GM23338 (cell line): ENCODE measurements at regions not wholly inside any gene's neighbourhood (a gene's known extent, or its start where the extent isn't known, plus 50 kb on each side); places are given as distances from the start of the nearest gene placed in this dataset.

ENCODE experiments used
- ATAC-seq: fragments of 200-7000 bp; cut with Tn5 transposase; 3 replicates; pipeline ENCODE4 v1.9.1; 2020
- DNase-seq: peaks from one replicate; pipeline ENCODE4 v3.0.0-alpha.2; 2015; ENCODE audit warnings: low spot score
- H2AFZ ChIP-seq: fragments of 200-600 bp; sonication (generic); 2 replicates; pipeline ENCODE4 v1.8.0; 2016; ENCODE audit warnings: antibody characterized with exemption, mild to moderate bottlenecking, moderate library complexity
- H3F3A ChIP-seq: fragments of 200-600 bp; sonication (generic); replicated peaks from 2 replicates; pipeline ENCODE4 v1.8.0; 2017; ENCODE audit warnings: antibody characterized with exemption, mixed run types, low read depth
- H3K27ac ChIP-seq: fragments of 200-600 bp; sonication (generic); 2 replicates; pipeline ENCODE4 v1.6.1; 2016; ENCODE audit warnings: low read depth
- H3K27me3 ChIP-seq: fragments of 200-600 bp; sonication (generic); 2 replicates; pipeline ENCODE4 v1.8.0; 2016; ENCODE audit warnings: mild to moderate bottlenecking, mixed run types, moderate library complexity; ENCODE audit not compliant: insufficient read depth
- H3K36me3 ChIP-seq: fragments of 200-600 bp; sonication (generic); 2 replicates; pipeline ENCODE4 v1.8.0; 2016; ENCODE audit warnings: mild to moderate bottlenecking; ENCODE audit not compliant: insufficient read depth
- H3K4me1 ChIP-seq: fragments of 200-600 bp; sonication (generic); 2 replicates; pipeline ENCODE4 v1.8.0; 2016; ENCODE audit warnings: mild to moderate bottlenecking, moderate library complexity; ENCODE audit not compliant: insufficient read depth
- H3K4me2 ChIP-seq: fragments of 200-600 bp; sonication (generic); 2 replicates; pipeline ENCODE4 v1.7.1; 2017; ENCODE audit warnings: mixed run types
- H3K4me3 ChIP-seq: fragments of 200-600 bp; sonication (generic); 2 replicates; pipeline ENCODE4 v1.6.1; 2016; ENCODE audit warnings: mixed run types
- H3K79me2 ChIP-seq: fragments of 200-600 bp; sonication (generic); replicated peaks from 2 replicates; pipeline ENCODE4 v1.8.0; 2017; ENCODE audit warnings: mild to moderate bottlenecking; ENCODE audit not compliant: insufficient read depth
- H3K9me2 ChIP-seq: fragments of 200-600 bp; sonication (generic); 2 replicates; pipeline ENCODE4 v1.8.0; 2017; ENCODE audit not compliant: insufficient read depth
- H4K20me1 ChIP-seq: fragments of 200-600 bp; sonication (generic); replicated peaks from 2 replicates; pipeline ENCODE4 v1.8.0; 2017; ENCODE audit warnings: mild to moderate bottlenecking; ENCODE audit not compliant: insufficient read depth
- H3K27ac Mint-ChIP-seq: 2 replicates; pipeline ENCODE4 v1.8.0; 2020; ENCODE audit warnings: inconsistent platforms, mild to moderate bottlenecking, moderate library complexity, mixed read lengths
- H3K27me3 Mint-ChIP-seq: 3 replicates; pipeline ENCODE4 v1.8.0; 2022; ENCODE audit warnings: low read depth, mild to moderate bottlenecking, moderate library complexity, mixed read lengths, inconsistent platforms; ENCODE audit not compliant: insufficient read depth, poor library complexity
- H3K36me3 Mint-ChIP-seq: 3 replicates; pipeline ENCODE4 v1.8.0; 2021; ENCODE audit warnings: low read depth, mild to moderate bottlenecking, inconsistent platforms, moderate library complexity, mixed read lengths
- H3K4me1 Mint-ChIP-seq: 3 replicates; pipeline ENCODE4 v1.8.0; 2020; ENCODE audit warnings: mild to moderate bottlenecking, inconsistent platforms, mixed read lengths
- H3K4me3 Mint-ChIP-seq: 3 replicates; pipeline ENCODE4 v1.8.0; 2021; ENCODE audit warnings: moderate library complexity, mild to moderate bottlenecking, inconsistent platforms, mixed read lengths
- H3K9me3 Mint-ChIP-seq: 3 replicates; pipeline ENCODE4 v1.8.0; 2020; ENCODE audit warnings: moderate library complexity, mild to moderate bottlenecking, inconsistent platforms, mixed read lengths
- CREB1 ChIP-seq: fragments of 250-450 bp; sonication (Bioruptor Pico); IDR thresholded peaks from 2 replicates; pipeline ENCODE4 v1.5.0; 2020; ENCODE audit warnings: low read depth, mild to moderate bottlenecking, moderate library complexity
- CTCF ChIP-seq, 2 experiments: fragments of 200-600 bp in 1 of 2; sonication (generic) in 1 of 2; conservative IDR thresholded peaks; 2 replicates each; pipeline versions ENCODE4 v1.5.1 to v1.6.1; 2016 to 2017; ENCODE audit warnings: antibody characterized with exemption in 2 of 2, low read depth in 2 of 2, mild to moderate bottlenecking in 2 of 2, moderate library complexity in 1 of 2
- ETS1 ChIP-seq: IDR thresholded peaks from 2 replicates; pipeline ENCODE4 v1.6.1; 2016; ENCODE audit warnings: antibody characterized with exemption
- EZH2 ChIP-seq: fragments of 200-600 bp; sonication (generic); IDR thresholded peaks from one replicate; pipeline ENCODE4 v1.8.0; 2017; ENCODE audit warnings: antibody characterized with exemption, mild to moderate bottlenecking, low read depth; ENCODE audit not compliant: unreplicated experiment
- EZH2phosphoT487 ChIP-seq: fragments of 200-600 bp; sonication (generic); IDR thresholded peaks from one replicate; pipeline ENCODE4 v1.8.1; 2018; ENCODE audit warnings: antibody characterized with exemption; ENCODE audit not compliant: unreplicated experiment
- JUNB ChIP-seq: IDR thresholded peaks from one replicate; pipeline ENCODE4 v1.6.1; 2016; ENCODE audit warnings: antibody characterized with exemption; ENCODE audit not compliant: unreplicated experiment
- NANOG ChIP-seq: IDR thresholded peaks from 2 replicates; pipeline ENCODE4 v1.6.1; 2016; ENCODE audit warnings: antibody characterized with exemption, borderline replicate concordance
- POLR2AphosphoS5 ChIP-seq: IDR thresholded peaks from 2 replicates; pipeline ENCODE4 v1.6.1; 2016; ENCODE audit warnings: antibody characterized with exemption, low read depth
- REST ChIP-seq: IDR thresholded peaks from one replicate; pipeline ENCODE4 v1.6.1; 2018; ENCODE audit warnings: antibody characterized with exemption; ENCODE audit not compliant: unreplicated experiment
- STAT1 ChIP-seq: IDR thresholded peaks from one replicate; pipeline ENCODE4 v1.6.1; 2016; ENCODE audit warnings: antibody characterized with exemption; ENCODE audit not compliant: unreplicated experiment
- ZNF114 ChIP-seq: fragments of 250-450 bp; sonication (Bioruptor Pico); IDR thresholded peaks from 2 replicates; pipeline ENCODE4 v1.5.0; 2020; ENCODE audit warnings: mild to moderate bottlenecking, moderate library complexity
- ZNF331 ChIP-seq: fragments of 250-450 bp; sonication (Bioruptor Pico); IDR thresholded peaks from 2 replicates; pipeline ENCODE4 v1.5.0; 2020; ENCODE audit warnings: low read depth, mild to moderate bottlenecking, moderate library complexity
- ZNF462 ChIP-seq: fragments of 250-450 bp; sonication (Bioruptor Pico); IDR thresholded peaks from 2 replicates; pipeline ENCODE4 v1.5.0; 2020; ENCODE audit warnings: mild to moderate bottlenecking, moderate library complexity

- no peaks in the 10 kb centered on the region for H3K36me3 ChIP-seq
- 0 out of 2 replicates have a peak, but pooled peaks cover 4% of the 10 kb centered on the region for H3K9me2 ChIP-seq
- no peaks in the 10 kb centered on the region for H4K20me1 ChIP-seq
- peaks cover 3% of the 10 kb centered on the region; the same call in 2 of the 3 replicates for H3K4me1 Mint-ChIP-seq
- ATAC-seq, result no peak
- no peaks in the 10 kb centered on the region for H3F3A ChIP-seq
- H3K9me3 Mint-ChIP-seq, result peaks cover 21% of the 10 kb centered on the region
- TF ChIP-seq POLR2AphosphoS5, result no peak
- TF ChIP-seq EZH2phosphoT487, result no peak
- no peak for TF ChIP-seq EZH2
- no peak for TF ChIP-seq ETS1
- no peak for TF ChIP-seq REST
- TF ChIP-seq JUNB, result no peak
- TF ChIP-seq ZNF331, result no peak
- TF ChIP-seq CTCF (conservative IDR thresholded peaks at IDR 0.05; ENCODE audit: low read depth in 2 of 2), result no peak
- no peak for TF ChIP-seq STAT1
- no peak for TF ChIP-seq NANOG
- no peak for TF ChIP-seq ZNF462 (CRISPR knock-in tag)
- TF ChIP-seq CREB1 (CRISPR knock-in tag), result no peak
- no peak for TF ChIP-seq ZNF114 (CRISPR knock-in tag)
- no peaks in the 10 kb centered on the region for H3K4me1 ChIP-seq
- no peak for DNase-seq
- peaks cover 11% of the 10 kb centered on the region for H3K27me3 Mint-ChIP-seq
- no peaks in the 10 kb centered on the region for H3K27me3 ChIP-seq
- peaks cover 10% of the 10 kb centered on the region; the same call in 2 of the 3 replicates for H3K36me3 Mint-ChIP-seq
- H3K27ac Mint-ChIP-seq, result no peak overlapping the region
- no peak overlapping the region for H3K4me3 Mint-ChIP-seq
- H3K79me2 ChIP-seq, result no peaks in the 10 kb centered on the region
- H3K4me3 ChIP-seq, result no peak overlapping the region
- H3K4me2 ChIP-seq, result no peak overlapping the region
- H2AFZ ChIP-seq, result no peak overlapping the region
- H3K27ac ChIP-seq, result no peak overlapping the region
These were observed 117.6 kb upstream of the SOX1 start for GRCh38 chr13:111949311-111949710.
